HG03045 (cell line): ENCODE measurements at regions not wholly inside any gene's neighbourhood (a gene's known extent, or its start where the extent isn't known, plus 50 kb on each side); places are given as distances from the start of the nearest gene placed in this dataset.
"Not testable (repeated sequence)": the region's sequence is repeated elsewhere in the genome, so short reads cannot be mapped to it uniquely, and the experiment has no call there.

Source experiments
- ATAC-seq: cut with Tn5 transposase; IDR thresholded peaks from one replicate; pipeline ENCODE4 v1.9.1; 2021; ENCODE audit warnings: mild to moderate bottlenecking, moderate library complexity; ENCODE audit not compliant: unreplicated experiment

DNA sequence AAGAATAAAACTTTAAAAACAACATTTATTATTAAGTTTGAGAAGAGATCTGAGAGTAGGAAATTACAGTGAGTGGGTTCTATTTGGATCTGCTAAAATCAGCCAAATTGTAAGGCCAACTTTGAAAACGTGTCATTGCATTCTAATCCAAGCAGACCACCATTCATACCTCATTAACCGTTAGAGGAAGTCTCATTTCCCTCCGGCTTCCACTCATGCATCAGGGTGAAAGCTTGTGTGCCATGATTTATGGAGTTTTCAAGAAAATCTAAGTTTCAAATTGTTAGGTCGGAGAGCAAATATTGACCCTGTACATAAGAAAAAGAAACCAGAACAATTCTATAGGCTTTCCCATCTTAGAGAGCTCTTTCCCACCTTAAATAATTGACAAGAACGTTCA is 166.6 kb upstream of the NRG3 start:
- no peak for ATAC-seq

DNA sequence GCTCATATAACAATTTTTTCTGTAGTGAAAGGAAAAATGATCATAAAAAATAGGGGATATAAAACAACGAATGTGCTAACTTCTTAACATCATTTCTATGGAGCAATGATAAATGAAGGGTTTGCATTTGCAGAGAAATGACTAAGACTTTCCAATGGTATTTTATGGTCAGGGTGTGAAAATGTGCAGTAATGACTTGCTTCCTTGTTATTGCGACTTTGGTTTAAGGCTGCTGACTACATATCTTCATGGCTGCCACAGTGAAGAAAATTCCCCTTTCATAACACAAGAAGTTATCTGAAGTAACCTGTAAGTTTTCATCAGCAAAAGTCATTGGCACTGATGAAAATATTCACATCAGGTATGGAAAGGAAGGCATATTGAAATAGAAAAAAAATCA is 166.1 kb upstream of the NRG3 start:
- ATAC-seq: no peak

- no peak for ATAC-seq
These were observed 152.6 kb upstream of the NRG3 start for GRCh38 chr10:81722399-81722798.

DNA sequence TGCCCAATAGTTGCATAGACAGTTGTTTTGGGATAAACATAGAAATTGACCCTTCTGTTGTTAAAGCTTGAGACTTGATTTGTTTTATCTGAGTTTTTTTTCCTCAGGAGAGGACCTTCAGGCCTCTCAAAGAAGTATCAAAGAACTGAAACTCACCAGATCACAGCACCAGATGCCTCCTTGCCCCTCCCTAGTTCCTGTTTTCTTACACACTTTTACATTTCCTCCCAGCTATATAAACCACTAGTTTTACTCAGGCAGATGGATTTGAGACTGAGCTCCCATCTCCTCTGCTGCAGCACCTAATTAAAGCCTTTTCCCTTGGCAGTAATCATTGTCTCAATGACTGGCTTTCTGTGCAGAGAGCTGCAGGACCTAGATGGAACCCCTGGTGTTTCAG is 150.6 kb upstream of the NRG3 start:
- no peak for ATAC-seq

DNA sequence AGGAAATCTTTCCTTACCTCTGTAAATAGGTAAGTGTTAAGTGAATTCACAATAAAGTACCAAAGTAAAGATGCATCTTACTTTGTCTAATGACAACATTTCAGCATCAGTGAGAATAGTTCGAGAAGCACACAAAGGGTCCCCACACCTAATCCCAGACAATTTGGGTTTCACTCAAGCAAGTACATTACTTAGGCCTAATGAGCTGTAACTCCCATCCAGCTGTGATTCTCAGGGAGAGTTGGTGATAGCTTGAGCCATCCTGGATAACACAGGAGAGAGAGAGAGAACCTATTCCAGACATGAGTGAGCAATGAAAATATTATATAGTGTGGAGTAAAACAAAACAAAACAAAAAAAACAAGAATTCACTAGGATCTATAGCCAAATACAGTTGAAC is 149.1 kb upstream of the NRG3 start:
- no peak for ATAC-seq

DNA sequence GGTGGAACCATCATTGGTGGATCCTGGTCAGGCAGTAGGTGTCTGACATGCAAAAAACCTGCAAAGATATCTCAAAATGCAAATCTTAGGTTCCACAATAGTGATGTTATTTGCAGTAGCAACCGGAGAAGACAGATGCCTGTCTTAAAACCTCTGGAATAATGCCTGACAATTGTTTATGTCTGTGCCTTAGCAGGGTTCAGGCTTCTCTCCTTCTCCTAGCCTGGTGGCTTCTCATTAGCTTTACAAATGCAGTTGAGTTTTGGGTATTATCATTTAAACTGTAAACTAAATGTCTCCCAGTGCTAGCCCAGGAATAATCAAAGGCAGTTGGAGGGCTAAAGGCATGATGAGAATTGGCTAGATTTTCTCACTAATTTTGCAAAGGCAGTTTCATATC is 146.3 kb upstream of the NRG3 start:
- no peak for ATAC-seq

GRCh38 chr10:81730891-81731290 is 144.1 kb upstream of the NRG3 start:
- no peak for ATAC-seq

- ATAC-seq: no peak
These were observed 141.5 kb upstream of the NRG3 start for GRCh38 chr10:81733542-81733941.

DNA sequence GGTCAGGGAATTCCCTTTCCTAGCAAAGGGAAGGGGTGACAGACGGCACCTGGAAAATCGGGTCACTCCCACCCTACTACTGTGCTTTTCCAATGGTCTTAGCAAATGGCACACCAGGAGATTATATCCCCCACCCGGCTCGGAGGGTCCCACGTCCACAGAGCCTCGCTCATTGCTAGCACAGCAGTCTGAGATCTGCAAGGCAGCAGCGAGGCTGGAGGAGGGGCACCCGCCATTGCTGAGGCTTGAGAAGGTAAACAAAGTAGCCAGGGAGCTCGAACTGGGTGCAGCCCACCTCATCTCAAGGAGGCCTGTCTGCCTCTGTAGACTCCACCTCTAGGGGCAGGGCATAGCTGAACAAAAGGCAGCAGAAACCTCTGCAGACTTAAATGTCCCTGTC is 139.8 kb upstream of the NRG3 start:
- not testable (repeated sequence) for ATAC-seq

DNA sequence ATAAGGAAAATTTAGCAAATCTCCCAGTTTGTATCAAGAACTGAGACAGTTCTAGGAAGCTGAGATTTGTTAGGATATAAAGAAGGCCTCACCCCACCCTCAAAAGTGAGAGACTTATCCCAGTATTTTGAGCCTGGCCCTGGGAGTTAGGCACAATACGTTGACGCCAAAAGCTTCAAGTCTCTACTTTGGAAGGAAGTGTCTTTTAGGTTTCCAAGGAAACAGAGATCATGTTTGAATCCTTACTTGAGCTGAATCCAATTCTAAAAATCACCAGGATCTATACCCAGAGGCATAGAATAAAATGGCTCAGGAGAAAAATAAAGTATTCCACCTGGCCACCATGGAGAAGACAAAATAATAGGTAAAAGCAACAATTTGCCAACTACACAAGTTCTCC is 115.9 kb upstream of the NRG3 start:
- ATAC-seq: no peak

GRCh38 chr10:81784111-81784597 is 90.8 kb upstream of the NRG3 start:
- ATAC-seq: no peak

DNA sequence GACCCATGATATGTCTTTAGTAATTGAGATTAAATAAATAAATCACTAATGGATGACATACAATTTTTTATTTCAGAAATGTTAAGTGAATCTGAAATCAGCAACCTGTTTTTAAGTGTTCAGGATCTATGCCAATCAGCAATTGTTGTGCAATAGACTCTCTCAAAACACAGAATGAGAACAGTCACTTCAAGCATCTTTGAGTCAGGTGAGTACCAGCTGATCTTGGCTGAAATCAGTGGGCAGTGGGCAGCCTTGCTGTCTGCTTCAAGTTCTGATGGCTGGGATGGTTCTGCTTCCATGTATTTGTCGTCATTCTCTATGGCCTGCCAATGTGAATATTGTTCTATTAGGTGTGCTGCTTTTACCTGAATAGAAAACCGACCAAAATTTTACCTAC is 82.3 kb upstream of the NRG3 start:
- ATAC-seq: no peak

GRCh38 chr10:81806842-81807241 is 68.2 kb upstream of the NRG3 start:
- no peak for ATAC-seq

DNA sequence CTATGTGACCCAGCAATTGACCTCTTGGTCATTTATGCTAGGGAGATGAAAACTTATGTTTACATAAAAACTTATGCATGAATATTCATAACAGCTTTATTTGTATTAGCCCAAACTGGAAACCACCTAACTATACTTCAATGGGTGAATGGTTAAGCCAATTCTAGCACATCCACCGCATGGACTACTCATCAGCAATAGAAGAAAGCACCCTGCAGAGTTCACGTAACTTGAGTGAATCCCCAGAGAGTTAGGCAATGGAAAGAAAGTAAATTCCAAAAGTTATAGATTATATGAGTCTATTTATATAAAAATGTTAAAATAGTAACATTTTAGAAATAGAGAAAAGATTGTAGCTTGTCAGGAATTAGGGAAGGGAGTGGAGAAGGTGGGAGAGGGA is 60.2 kb upstream of the NRG3 start:
- ATAC-seq: no peak

- no peak for ATAC-seq
These were observed 57.3 kb upstream of the NRG3 start for GRCh38 chr10:81817596-81818170.

DNA sequence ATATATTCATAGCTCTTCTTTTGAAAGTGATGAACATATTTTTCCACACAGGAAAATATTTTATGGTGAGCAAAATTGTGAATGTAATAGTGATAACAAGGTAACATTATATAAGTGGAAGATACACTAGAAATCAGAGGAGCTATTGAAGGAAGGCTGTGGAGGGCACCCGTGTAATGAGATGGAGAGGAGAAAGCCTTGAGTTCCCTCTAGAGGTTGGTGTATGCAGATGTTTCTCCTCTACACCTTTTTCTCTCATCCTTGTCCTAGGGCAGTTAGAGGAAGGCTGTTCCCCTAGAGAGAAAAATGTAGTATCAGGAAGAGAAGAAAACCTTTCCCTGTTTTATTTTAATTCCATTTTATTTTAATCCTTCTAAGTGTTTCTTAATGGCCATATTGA is 54.6 kb upstream of the NRG3 start:
- ATAC-seq: no peak
